H9 (cell line): ENCODE measurements at regions not wholly inside any gene's neighbourhood (a gene's known extent, or its start where the extent isn't known, plus 50 kb on each side); places are given as distances from the start of the nearest gene placed in this dataset.

Experiments
- DNase-seq: peaks from one replicate; pipeline ENCODE4 v3.0.0-alpha.2; 2017
- H2AFZ ChIP-seq: one replicate; pipeline ENCODE4 v1.6.1; 2013; ENCODE audit warnings: mild to moderate bottlenecking, low read length, control low read depth, moderate library complexity
- H2AK5ac ChIP-seq: 2 replicates; pipeline ENCODE4 v1.6.1; 2013; ENCODE audit warnings: low read length, control low read depth, mixed read lengths; ENCODE audit not compliant: insufficient read length
- H2BK120ac ChIP-seq: one replicate; pipeline ENCODE4 v1.6.1; 2013; ENCODE audit warnings: low read depth, mild to moderate bottlenecking, low read length, control low read depth, inconsistent platforms; ENCODE audit not compliant: poor library complexity, severe bottlenecking
- H2BK12ac ChIP-seq: 2 replicates; pipeline ENCODE4 v1.6.1; 2013; ENCODE audit warnings: low read length, control low read depth, mixed read lengths, low read depth; ENCODE audit not compliant: insufficient read length
- H2BK15ac ChIP-seq: 2 replicates; pipeline ENCODE4 v1.6.1; 2013; ENCODE audit warnings: low read depth, low read length, control low read depth
- H2BK20ac ChIP-seq: one replicate; pipeline ENCODE4 v1.6.1; 2013; ENCODE audit warnings: low read depth, mild to moderate bottlenecking, low read length, control low read depth, inconsistent platforms; ENCODE audit not compliant: poor library complexity, severe bottlenecking
- H2BK5ac ChIP-seq: 2 replicates; pipeline ENCODE4 v1.6.1; 2013; ENCODE audit warnings: low read length, control low read depth, mixed read lengths; ENCODE audit not compliant: insufficient read length
- H3K14ac ChIP-seq: 2 replicates; pipeline ENCODE4 v1.6.1; 2013; ENCODE audit warnings: low read length, control low read depth; ENCODE audit not compliant: insufficient read depth
- H3K18ac ChIP-seq: 2 replicates; pipeline ENCODE4 v1.6.1; 2013; ENCODE audit warnings: low read depth, mild to moderate bottlenecking, mixed read lengths, low read length, control low read depth; ENCODE audit not compliant: insufficient read length
- H3K23ac ChIP-seq: 2 replicates; pipeline ENCODE4 v1.6.1; 2013; ENCODE audit warnings: low read length, control low read depth, mixed read lengths, low read depth; ENCODE audit not compliant: insufficient read length
- H3K23me2 ChIP-seq: 2 replicates; pipeline ENCODE4 v1.6.1; 2013; ENCODE audit warnings: low read depth, mild to moderate bottlenecking, mixed read lengths, low read length, control low read depth; ENCODE audit not compliant: insufficient read length, poor library complexity, severe bottlenecking
- H3K27ac ChIP-seq: 2 replicates; pipeline ENCODE4 v1.5.1; 2013; ENCODE audit warnings: low read length, control low read depth, mixed read lengths, low read depth; ENCODE audit not compliant: insufficient read length
- H3K27me3 ChIP-seq: 2 replicates; pipeline ENCODE4 v1.6.1; 2013; ENCODE audit warnings: low read length, control low read depth, inconsistent platforms; ENCODE audit not compliant: insufficient read depth
- H3K4ac ChIP-seq: 2 replicates; pipeline ENCODE4 v1.6.1; 2013; ENCODE audit warnings: low read depth, mild to moderate bottlenecking, control low read depth, inconsistent platforms, low read length, moderate library complexity
- H3K4me1 ChIP-seq: 2 replicates; pipeline ENCODE4 v1.6.1; 2013; ENCODE audit warnings: low read length, control low read depth, inconsistent platforms; ENCODE audit not compliant: insufficient read depth
- H3K4me2 ChIP-seq: 2 replicates; pipeline ENCODE4 v1.6.1; 2013; ENCODE audit warnings: low read length, control low read depth, mixed read lengths; ENCODE audit not compliant: insufficient read length, insufficient read depth
- H3K56ac ChIP-seq: 2 replicates; pipeline ENCODE4 v1.6.1; 2013; ENCODE audit warnings: low read depth, mild to moderate bottlenecking, mixed read lengths, low read length, control low read depth; ENCODE audit not compliant: insufficient read length
- H3K79me1 ChIP-seq: 2 replicates; pipeline ENCODE4 v1.6.1; 2013; ENCODE audit warnings: low read depth, mild to moderate bottlenecking, moderate library complexity, low read length, control low read depth, inconsistent platforms; ENCODE audit not compliant: insufficient read depth, poor library complexity, severe bottlenecking
- H3K79me2 ChIP-seq: 2 replicates; pipeline ENCODE4 v1.6.1; 2013; ENCODE audit warnings: low read length, control low read depth, inconsistent platforms; ENCODE audit not compliant: insufficient read depth
- H3K9ac ChIP-seq: 2 replicates; pipeline ENCODE4 v1.6.1; 2013; ENCODE audit warnings: low read length, control low read depth, mixed read lengths; ENCODE audit not compliant: insufficient read length; ENCODE audit errors: extremely low read depth
- H3K9me3 ChIP-seq: one replicate; pipeline ENCODE4 v1.6.1; 2013; ENCODE audit warnings: low read depth, low read length, inconsistent platforms; ENCODE audit not compliant: control insufficient read depth
- H3T11ph ChIP-seq: one replicate; pipeline ENCODE4 v1.6.1; 2013; ENCODE audit warnings: mild to moderate bottlenecking, low read length, control low read depth, inconsistent platforms
- H4K20me1 ChIP-seq: one replicate; pipeline ENCODE4 v1.6.1; 2013; ENCODE audit not compliant: control insufficient read depth, insufficient read length, insufficient read depth
- H4K5ac ChIP-seq: 2 replicates; pipeline ENCODE4 v1.6.1; 2013; ENCODE audit warnings: low read depth, mild to moderate bottlenecking, mixed read lengths, low read length, control low read depth; ENCODE audit not compliant: insufficient read length
- H4K8ac ChIP-seq: replicated peaks from 2 replicates; pipeline ENCODE4 v1.6.1; 2013; ENCODE audit warnings: low read length, control low read depth, mixed read lengths, low read depth; ENCODE audit not compliant: insufficient read length
- H4K91ac ChIP-seq: 2 replicates; pipeline ENCODE4 v1.6.1; 2013; ENCODE audit warnings: low read depth, mild to moderate bottlenecking, moderate library complexity, mixed read lengths, low read length, control low read depth; ENCODE audit not compliant: insufficient read length
- H3K27ac Mint-ChIP-seq, 3 experiments: 2 replicates in 2 of 3; 3 replicates in 1 of 3; pipeline ENCODE4 v1.8.0; 2020 to 2021; ENCODE audit warnings: mixed read lengths in 3 of 3, mild to moderate bottlenecking in 1 of 3, moderate library complexity in 1 of 3
- H3K27me3 Mint-ChIP-seq: 2 replicates; pipeline ENCODE4 v1.8.0; 2021; ENCODE audit warnings: low read depth, mild to moderate bottlenecking, moderate library complexity, mixed read lengths
- H3K36me3 Mint-ChIP-seq, 3 experiments: 2 replicates in 2 of 3; 3 replicates in 1 of 3; pipeline ENCODE4 v1.8.0; 2020 to 2021; ENCODE audit warnings: low read depth in 3 of 3, mixed read lengths in 3 of 3; ENCODE audit not compliant: insufficient read depth in 1 of 3
- H3K4me1 Mint-ChIP-seq, 2 experiments: 2 replicates each; pipeline ENCODE4 v1.8.0; 2020; ENCODE audit warnings: mixed read lengths in 2 of 2
- H3K4me3 Mint-ChIP-seq, 2 experiments: 2 replicates in 1 of 2; 3 replicates in 1 of 2; pipeline ENCODE4 v1.8.0; 2020 to 2021; ENCODE audit warnings: mild to moderate bottlenecking in 2 of 2, mixed read lengths in 2 of 2, moderate library complexity in 1 of 2
- H3K9me3 Mint-ChIP-seq, 2 experiments: 2 replicates in 1 of 2; 3 replicates in 1 of 2; pipeline ENCODE4 v1.8.0; 2020; ENCODE audit warnings: mild to moderate bottlenecking in 2 of 2, mixed read lengths in 2 of 2, moderate library complexity in 1 of 2
- CTCF ChIP-seq: fragments of 200-600 bp; sonication (generic); conservative IDR thresholded peaks from 3 replicates; pipeline ENCODE4 v1.8.0; 2021; ENCODE audit warnings: antibody characterized with exemption, mild to moderate bottlenecking
- WGBS: extraction: QIAGEN DNeasy Blood & Tissue Kit; methylation state at CpG from one replicate; pipeline ENCODE4 v1.1.7; 2013; ENCODE audit warnings: missing lambda C conversion rate, low lambda C conversion rate, mixed read lengths; ENCODE audit not compliant: insufficient read length; ENCODE audit errors: extremely low coverage; 5-methylcytosine and 5-hydroxymethylcytosine counted together

GRCh38 chr14:84882830-84883229 is 647.1 kb upstream of the FLRT2 start:
- Histone ChIP-seq H3K27ac (no peak overlapping the region), H3K23me2 (no peaks in the 10 kb centered on the region), H3K9ac (no peak overlapping the region), H3K4me2 (no peak overlapping the region), H2BK12ac (no peak overlapping the region), H4K8ac (no peak overlapping the region), H3K18ac (no peak overlapping the region), H3K79me1 (no peaks in the 10 kb centered on the region), H3K9me3 (no peaks in the 10 kb centered on the region), H2AFZ (no peak overlapping the region), H3K4ac (no peak overlapping the region), H2BK120ac (no peak overlapping the region), H3K79me2 (no peaks in the 10 kb centered on the region), H3K4me1 (peaks cover 3% of the 10 kb centered on the region; the same call in 1 of the 2 replicates), H2BK15ac (no peak overlapping the region), H2AK5ac (no peak overlapping the region), H4K20me1 (no peaks in the 10 kb centered on the region), H3K27me3 (no peaks in the 10 kb centered on the region), H3K23ac (no peak overlapping the region), H3K14ac (no peak overlapping the region), H2BK5ac (no peak overlapping the region), H4K91ac (no peak overlapping the region), H2BK20ac (no peak overlapping the region), H3K56ac (no peak overlapping the region), H3T11ph (no peak overlapping the region), H4K5ac (no peak overlapping the region)
- no peak overlapping the region for H3K4me3 Mint-ChIP-seq
- H3K9me3 Mint-ChIP-seq: no peaks in the 10 kb centered on the region
- no peaks in the 10 kb centered on the region for H3K27me3 Mint-ChIP-seq
- no CpG with 5 or more reads among the region's 1 CpG for WGBS
- DNase-seq: no peak
- peaks cover 6 to 14% of the 10 kb centered on the region in 2 experiments for H3K4me1 Mint-ChIP-seq
- H3K36me3 Mint-ChIP-seq: no peaks in the 10 kb centered on the region; a peak in 2 of 7 replicates
- no peak overlapping the region for H3K27ac Mint-ChIP-seq
- no peak for TF ChIP-seq CTCF
